ENCODE measurements at regions not wholly inside any gene's neighbourhood (a gene's known extent, or its start where the extent isn't known, plus 50 kb on each side); places are given as distances from the start of the nearest gene placed in this dataset.

DNA sequence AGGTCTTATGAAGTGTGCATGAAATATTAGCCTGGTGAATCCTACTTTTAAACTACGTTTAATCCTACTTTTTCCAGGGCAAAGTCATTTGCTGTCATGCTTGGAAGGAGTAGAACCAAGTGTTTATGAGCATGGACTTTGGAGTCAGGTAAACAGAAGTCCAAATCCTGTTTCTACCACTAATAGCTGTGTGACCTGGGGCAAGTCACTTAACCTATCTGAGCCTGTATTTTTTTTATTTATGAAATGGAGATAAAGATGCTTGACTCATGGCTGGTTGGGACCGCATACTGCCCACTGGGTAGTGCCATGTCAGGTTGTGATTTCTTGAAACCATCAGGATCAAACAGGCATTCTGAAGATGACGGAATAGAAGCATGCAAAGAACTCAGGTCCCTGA, 249.6 kb downstream of the BAMBI start:
- no peaks in the 10 kb centered on the region for H3K4me1 ChIP-seq (ENCODE audit: control insufficient read depth, insufficient read depth, low read length)
- TF ChIP-seq, protein P1, sequence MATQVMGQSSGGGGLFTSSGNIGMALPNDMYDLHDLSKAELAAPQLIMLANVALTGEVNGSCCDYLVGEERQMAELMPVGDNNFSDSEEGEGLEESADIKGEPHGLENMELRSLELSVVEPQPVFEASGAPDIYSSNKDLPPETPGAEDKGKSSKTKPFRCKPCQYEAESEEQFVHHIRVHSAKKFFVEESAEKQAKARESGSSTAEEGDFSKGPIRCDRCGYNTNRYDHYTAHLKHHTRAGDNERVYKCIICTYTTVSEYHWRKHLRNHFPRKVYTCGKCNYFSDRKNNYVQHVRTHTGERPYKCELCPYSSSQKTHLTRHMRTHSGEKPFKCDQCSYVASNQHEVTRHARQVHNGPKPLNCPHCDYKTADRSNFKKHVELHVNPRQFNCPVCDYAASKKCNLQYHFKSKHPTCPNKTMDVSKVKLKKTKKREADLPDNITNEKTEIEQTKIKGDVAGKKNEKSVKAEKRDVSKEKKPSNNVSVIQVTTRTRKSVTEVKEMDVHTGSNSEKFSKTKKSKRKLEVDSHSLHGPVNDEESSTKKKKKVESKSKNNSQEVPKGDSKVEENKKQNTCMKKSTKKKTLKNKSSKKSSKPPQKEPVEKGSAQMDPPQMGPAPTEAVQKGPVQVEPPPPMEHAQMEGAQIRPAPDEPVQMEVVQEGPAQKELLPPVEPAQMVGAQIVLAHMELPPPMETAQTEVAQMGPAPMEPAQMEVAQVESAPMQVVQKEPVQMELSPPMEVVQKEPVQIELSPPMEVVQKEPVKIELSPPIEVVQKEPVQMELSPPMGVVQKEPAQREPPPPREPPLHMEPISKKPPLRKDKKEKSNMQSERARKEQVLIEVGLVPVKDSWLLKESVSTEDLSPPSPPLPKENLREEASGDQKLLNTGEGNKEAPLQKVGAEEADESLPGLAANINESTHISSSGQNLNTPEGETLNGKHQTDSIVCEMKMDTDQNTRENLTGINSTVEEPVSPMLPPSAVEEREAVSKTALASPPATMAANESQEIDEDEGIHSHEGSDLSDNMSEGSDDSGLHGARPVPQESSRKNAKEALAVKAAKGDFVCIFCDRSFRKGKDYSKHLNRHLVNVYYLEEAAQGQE (IDR thresholded peaks at IDR 0.05; ENCODE audit: insufficient read depth in 1 of 2, low read depth in 2 of 2, low read length in 1 of 2), result no peak
- TF ChIP-seq SIN3A (IDR thresholded peaks at IDR 0.05; ENCODE audit: borderline replicate concordance, insufficient read depth, low read depth, low read length), result no peak
- TF ChIP-seq, protein P2, sequence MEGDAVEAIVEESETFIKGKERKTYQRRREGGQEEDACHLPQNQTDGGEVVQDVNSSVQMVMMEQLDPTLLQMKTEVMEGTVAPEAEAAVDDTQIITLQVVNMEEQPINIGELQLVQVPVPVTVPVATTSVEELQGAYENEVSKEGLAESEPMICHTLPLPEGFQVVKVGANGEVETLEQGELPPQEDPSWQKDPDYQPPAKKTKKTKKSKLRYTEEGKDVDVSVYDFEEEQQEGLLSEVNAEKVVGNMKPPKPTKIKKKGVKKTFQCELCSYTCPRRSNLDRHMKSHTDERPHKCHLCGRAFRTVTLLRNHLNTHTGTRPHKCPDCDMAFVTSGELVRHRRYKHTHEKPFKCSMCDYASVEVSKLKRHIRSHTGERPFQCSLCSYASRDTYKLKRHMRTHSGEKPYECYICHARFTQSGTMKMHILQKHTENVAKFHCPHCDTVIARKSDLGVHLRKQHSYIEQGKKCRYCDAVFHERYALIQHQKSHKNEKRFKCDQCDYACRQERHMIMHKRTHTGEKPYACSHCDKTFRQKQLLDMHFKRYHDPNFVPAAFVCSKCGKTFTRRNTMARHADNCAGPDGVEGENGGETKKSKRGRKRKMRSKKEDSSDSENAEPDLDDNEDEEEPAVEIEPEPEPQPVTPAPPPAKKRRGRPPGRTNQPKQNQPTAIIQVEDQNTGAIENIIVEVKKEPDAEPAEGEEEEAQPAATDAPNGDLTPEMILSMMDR (IDR thresholded peaks at IDR 0.05), result no peak
- no peak for TF ChIP-seq POLR2AphosphoS5 (IDR thresholded peaks at IDR 0.05; ENCODE audit: low read depth, low read length)
- no peak overlapping the region for H3K4me3 ChIP-seq (ENCODE audit: low read depth in 2 of 2, low read length in 2 of 2)
- H3K36me3 ChIP-seq (ENCODE audit: control insufficient read depth, insufficient read depth, low read length), result no peaks in the 10 kb centered on the region
- no peak for ATAC-seq
- intact Hi-C loops (cut with micrococcal nuclease; ENCODE audit: unreplicated experiment) (no loop called here), in situ Hi-C loops (cut with HindIII; ENCODE audit: low pct_unique_long_range_greater_than_20kb, low sequenced_read_pairs) (no loop called here)
- no peak for DNase-seq (ENCODE audit: low read depth, low spot score)
- H3K27me3 ChIP-seq (ENCODE audit: control insufficient read depth, insufficient read depth, low read length), result no peaks in the 10 kb centered on the region
- H3K27ac ChIP-seq (ENCODE audit: low read length), result no peak overlapping the region
- POLR2A ChIA-PET, result no interaction called here
- CTCF ChIA-PET, result no interaction called here
- H3K9me3 ChIP-seq (ENCODE audit: control insufficient read depth, insufficient read depth, low read depth, low read length), result no peaks in the 10 kb centered on the region
- no TSS peak for BruUV-seq (replicated peaks)

DNA sequence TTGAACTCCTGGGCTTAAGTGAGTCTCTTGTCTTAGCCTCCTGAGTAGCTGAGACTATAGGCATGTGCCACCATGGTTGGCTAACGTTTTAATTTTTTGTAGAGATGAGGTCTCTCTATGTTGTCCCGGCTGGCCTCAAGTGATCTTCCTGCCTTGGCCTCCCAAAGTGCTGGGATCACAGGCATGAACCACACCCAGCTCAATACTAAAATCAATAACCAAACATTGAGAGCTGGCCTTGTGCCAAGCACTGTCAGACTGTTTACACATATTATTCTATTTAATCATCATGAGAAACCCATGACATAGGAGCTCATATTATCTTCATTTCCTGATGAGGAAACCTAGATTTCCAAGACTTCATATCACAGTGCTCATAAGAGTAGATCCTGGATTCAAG, 251.2 kb downstream of the BAMBI start:
- CTCF ChIA-PET, result no interaction called here
- in situ Hi-C loops (cut with HindIII; ENCODE audit: low pct_unique_long_range_greater_than_20kb, low sequenced_read_pairs) (no loop called here), intact Hi-C loops (cut with micrococcal nuclease; ENCODE audit: unreplicated experiment) (no loop called here)
- ATAC-seq (no peak), DNase-seq (ENCODE audit: low read depth, low spot score) (no peak)
- no TSS peak for BruUV-seq (replicated peaks)
- no peak overlapping the region for H3K4me3 ChIP-seq (ENCODE audit: low read depth in 2 of 2, low read length in 2 of 2)
- no peak overlapping the region for H3K27ac ChIP-seq (ENCODE audit: low read length)
- no peak for TF ChIP-seq SIN3A (IDR thresholded peaks at IDR 0.05; ENCODE audit: borderline replicate concordance, insufficient read depth, low read depth, low read length)
- TF ChIP-seq, protein P2 (IDR thresholded peaks at IDR 0.05), result no peak
- no peak for TF ChIP-seq POLR2AphosphoS5 (IDR thresholded peaks at IDR 0.05; ENCODE audit: low read depth, low read length)
- TF ChIP-seq, protein P1 (IDR thresholded peaks at IDR 0.05; ENCODE audit: insufficient read depth in 1 of 2, low read depth in 2 of 2, low read length in 1 of 2), result no peak
- no peak for TF ChIP-seq TCF7L2 (IDR thresholded peaks at IDR 0.05; ENCODE audit: low read depth, low read length)
- no peaks in the 10 kb centered on the region for H3K27me3 ChIP-seq (ENCODE audit: control insufficient read depth, insufficient read depth, low read length)
- POLR2A ChIA-PET, result no interaction called here
- no peaks in the 10 kb centered on the region for H3K4me1 ChIP-seq (ENCODE audit: control insufficient read depth, insufficient read depth, low read length)
- H3K36me3 ChIP-seq (ENCODE audit: control insufficient read depth, insufficient read depth, low read length), result no peaks in the 10 kb centered on the region
- H3K9me3 ChIP-seq (ENCODE audit: control insufficient read depth, insufficient read depth, low read depth, low read length), result no peaks in the 10 kb centered on the region

Data from Panc1 (cell line).